CD4-positive, CD25-positive, alpha-beta regulatory T cell (primary cell): ENCODE measurements at regions not wholly inside any gene's neighbourhood (a gene's known extent, or its start where the extent isn't known, plus 50 kb on each side); places are given as distances from the start of the nearest gene placed in this dataset.
A peak's percentile ranks its signal among the peaks of the same experiment; 100 is the strongest.

Source experiments
- ATAC-seq, 2 donors: fragments of 150-1000 bp; cut with Tn5 transposase; one replicate each; pipeline ENCODE4 v1.10.0; 2021; ENCODE audit warnings: low read depth in 2 of 2, moderate number of reproducible peaks in 2 of 2, moderate library complexity in 1 of 2
- DNase-seq, 3 donors: peaks; one replicate each; pipeline versions ENCODE4 v3.0.0 to v3.0.0-alpha.2; 2012 to 2022; ENCODE audit warnings: mixed read lengths in 1 of 3
- H3K27ac ChIP-seq: one replicate; pipeline ENCODE4 v1.7.0; 2013; ENCODE audit warnings: mild to moderate bottlenecking, low read length; ENCODE audit not compliant: insufficient read depth, poor library complexity, severe bottlenecking
- H3K27me3 ChIP-seq: one replicate; pipeline ENCODE4 v1.7.0; 2013; ENCODE audit warnings: low read length; ENCODE audit not compliant: control insufficient read depth, insufficient read depth
- H3K36me3 ChIP-seq: one replicate; pipeline ENCODE4 v1.7.0; 2013; ENCODE audit warnings: mild to moderate bottlenecking, low read length, moderate library complexity; ENCODE audit not compliant: control insufficient read depth, insufficient read depth
- H3K4me1 ChIP-seq: 2 replicates; pipeline ENCODE4 v1.7.0; 2013; ENCODE audit warnings: mild to moderate bottlenecking, low read length; ENCODE audit not compliant: insufficient read depth, control insufficient read depth, poor library complexity, severe bottlenecking
- H3K4me3 ChIP-seq: one replicate; pipeline ENCODE4 v1.7.0; 2013; ENCODE audit warnings: low read depth, mild to moderate bottlenecking, low read length, moderate library complexity
- H3K9me3 ChIP-seq, 2 experiments: 1 replicate in 1 of 2; 2 replicates in 1 of 2; pipeline ENCODE4 v1.7.0; 2013; ENCODE audit warnings: low read length in 2 of 2, mild to moderate bottlenecking in 1 of 2, moderate library complexity in 1 of 2; ENCODE audit not compliant: control insufficient read depth in 2 of 2
- H3K27ac Mint-ChIP-seq, 3 donors: one replicate each; pipeline ENCODE4 v1.8.0; 2020 to 2022; ENCODE audit warnings: mild to moderate bottlenecking in 3 of 3, mixed read lengths in 3 of 3, moderate library complexity in 2 of 3
- H3K27me3 Mint-ChIP-seq: one replicate; pipeline ENCODE4 v1.8.0; 2022; ENCODE audit warnings: mild to moderate bottlenecking, mixed read lengths
- H3K36me3 Mint-ChIP-seq: one replicate; pipeline ENCODE4 v1.8.0; 2020; ENCODE audit warnings: mixed read lengths
- H3K4me1 Mint-ChIP-seq, 4 donors: one replicate each; pipeline ENCODE4 v1.8.0; 2020 to 2022; ENCODE audit warnings: mixed read lengths in 4 of 4, mild to moderate bottlenecking in 1 of 4
- H3K4me3 Mint-ChIP-seq, 4 donors: one replicate each; pipeline ENCODE4 v1.8.0; 2020 to 2022; ENCODE audit warnings: mild to moderate bottlenecking in 4 of 4, mixed read lengths in 4 of 4, moderate library complexity in 3 of 4
- H3K9me3 Mint-ChIP-seq, 7 donors: one replicate each; pipeline ENCODE4 v1.8.0; 2020 to 2022; ENCODE audit warnings: mixed read lengths in 7 of 7, mild to moderate bottlenecking in 3 of 7, moderate library complexity in 2 of 7

DNA sequence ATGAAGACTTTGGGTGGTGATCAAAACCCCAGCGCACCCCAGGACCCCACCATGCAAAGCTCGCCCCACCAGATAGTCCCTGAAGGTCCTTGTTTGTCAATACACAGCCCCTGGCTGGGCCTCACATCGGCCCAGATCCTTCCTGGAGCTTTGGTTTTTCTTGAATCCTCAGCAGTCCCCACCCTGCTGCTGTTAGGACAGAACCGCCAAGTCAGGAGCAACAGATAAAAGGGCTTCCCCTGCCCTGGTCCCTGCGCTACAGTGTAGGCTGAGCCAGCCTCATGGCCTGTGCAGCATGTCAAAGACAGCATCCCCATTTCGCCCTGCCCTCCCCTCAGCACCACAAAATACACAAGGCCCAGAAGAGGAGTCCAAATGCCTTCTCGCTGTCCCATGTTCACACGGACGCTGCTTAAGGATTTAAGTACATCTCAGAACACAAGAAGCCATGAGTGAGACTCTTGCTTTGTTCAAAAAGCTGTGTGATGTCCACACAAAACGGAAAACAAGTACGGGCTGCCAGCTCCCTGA is 65.7 kb downstream of the PSMG1 start:
- Mint-ChIP-seq H3K36me3 (no peaks in the 10 kb centered on the region), H3K27me3 (peaks cover 8% of the 10 kb centered on the region), H3K4me3 (no peak overlapping the region), H3K9me3 (peaks cover 0 to 12% (median 0%) of the 10 kb centered on the region in 7 donors), H3K4me1 (peaks cover 0 to 2% (median 0%) of the 10 kb centered on the region in 4 donors), H3K27ac (no peak overlapping the region)
- H3K36me3 ChIP-seq: no peaks in the 10 kb centered on the region
- no peaks in the 10 kb centered on the region for H3K4me1 ChIP-seq
- no peaks in the 10 kb centered on the region for H3K9me3 ChIP-seq
- no peak for ATAC-seq
- H3K4me3 ChIP-seq: no peak overlapping the region
- H3K27ac ChIP-seq: no peak overlapping the region
- no peak for DNase-seq
- H3K27me3 ChIP-seq: no peaks in the 10 kb centered on the region

GRCh38 chr21:39116761-39117439 is 66.4 kb downstream of the PSMG1 start:
- H3K27ac Mint-ChIP-seq: no peak overlapping the region

DNA sequence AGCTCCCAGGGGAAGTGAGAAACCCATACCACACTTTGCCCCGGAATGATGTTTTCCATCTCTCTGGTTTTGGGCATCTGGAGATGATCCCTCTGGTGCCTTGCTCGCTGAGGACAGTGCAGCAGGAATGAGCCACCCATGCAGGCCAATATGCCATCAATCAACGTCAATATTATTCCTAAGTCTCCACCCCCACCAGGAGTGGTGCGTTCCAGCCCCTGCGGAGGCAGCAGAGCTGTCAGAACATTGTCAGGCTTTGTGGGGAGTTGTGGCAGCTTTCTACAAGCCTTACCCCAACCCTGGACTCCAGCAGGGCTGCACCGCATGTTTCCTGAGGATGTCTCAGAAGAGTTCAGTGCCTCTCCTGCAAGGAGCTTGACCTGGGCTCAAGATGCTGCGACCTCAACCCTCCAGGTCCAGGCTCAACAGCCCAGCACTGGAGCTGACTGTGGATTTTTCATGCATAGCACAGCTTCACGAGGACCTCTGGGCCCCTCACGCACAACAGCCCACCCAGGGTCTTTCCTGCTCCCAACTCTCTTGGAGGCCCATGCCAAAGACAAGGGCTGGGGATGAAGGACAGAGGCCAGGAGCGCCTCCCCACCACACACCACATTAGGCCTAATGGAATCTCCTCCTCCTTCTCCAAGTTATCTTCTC is 67.5 kb downstream of the PSMG1 start:
- Mint-ChIP-seq H3K4me3 (no peak overlapping the region), H3K27ac (no peak overlapping the region), H3K36me3 (no peaks in the 10 kb centered on the region), H3K9me3 (peaks cover 0 to 4% (median 0%) of the 10 kb centered on the region in 7 donors), H3K27me3 (peaks cover 6% of the 10 kb centered on the region), H3K4me1 (no peaks in the 10 kb centered on the region)
- Histone ChIP-seq H3K27ac (no peak overlapping the region), H3K27me3 (no peaks in the 10 kb centered on the region), H3K4me1 (no peaks in the 10 kb centered on the region), H3K4me3 (no peak overlapping the region), H3K36me3 (no peaks in the 10 kb centered on the region), H3K9me3 (no peaks in the 10 kb centered on the region)
- no peak for ATAC-seq
- no peak for DNase-seq

More at GRCh38 chr21:39116761-39117439, 66.4 kb downstream of the PSMG1 start:
- H3K4me1 Mint-ChIP-seq: no peaks in the 10 kb centered on the region
- DNase-seq (no peak), ATAC-seq (no peak)
- H3K36me3 ChIP-seq: no peaks in the 10 kb centered on the region
- H3K27ac ChIP-seq: no peak overlapping the region
- no peaks in the 10 kb centered on the region for H3K27me3 ChIP-seq
- H3K4me3 ChIP-seq: no peak overlapping the region
- H3K4me3 Mint-ChIP-seq: peak overlapping the region in 1 of 4 donors; percentile 38
- H3K36me3 Mint-ChIP-seq: no peaks in the 10 kb centered on the region
- no peaks in the 10 kb centered on the region for H3K9me3 ChIP-seq
- peaks cover 8% of the 10 kb centered on the region for H3K27me3 Mint-ChIP-seq
- H3K9me3 Mint-ChIP-seq: peaks cover 0 to 7% (median 0%) of the 10 kb centered on the region in 7 donors
- H3K4me1 ChIP-seq: no peaks in the 10 kb centered on the region

- H3K36me3 Mint-ChIP-seq: no peaks in the 10 kb centered on the region
- Histone ChIP-seq H3K27me3 (no peaks in the 10 kb centered on the region), H3K4me3 (no peak overlapping the region), H3K27ac (no peak overlapping the region), H3K36me3 (no peaks in the 10 kb centered on the region), H3K4me1 (no peaks in the 10 kb centered on the region), H3K9me3 (no peaks in the 10 kb centered on the region)
- ATAC-seq (no peak), DNase-seq (no peak)
- no peak overlapping the region for H3K4me3 Mint-ChIP-seq
- no peak overlapping the region for H3K27ac Mint-ChIP-seq
- H3K27me3 Mint-ChIP-seq: no peaks in the 10 kb centered on the region
- peaks cover 0 to 1% (median 0%) of the 10 kb centered on the region in 7 donors for H3K9me3 Mint-ChIP-seq
- no peaks in the 10 kb centered on the region for H3K4me1 Mint-ChIP-seq
Measured at GRCh38 chr21:39114871-39115575, 68.2 kb downstream of the PSMG1 start.

- H3K9me3 Mint-ChIP-seq: peaks cover 0 to 2% (median 0%) of the 10 kb centered on the region in 7 donors
- no peaks in the 10 kb centered on the region for H3K36me3 ChIP-seq
- H3K4me1 Mint-ChIP-seq: no peaks in the 10 kb centered on the region
- H3K27ac Mint-ChIP-seq: no peak overlapping the region
- no peaks in the 10 kb centered on the region for H3K9me3 ChIP-seq
- H3K4me1 ChIP-seq: no peaks in the 10 kb centered on the region
- no peak overlapping the region for H3K4me3 ChIP-seq
- no peaks in the 10 kb centered on the region for H3K27me3 Mint-ChIP-seq
- DNase-seq (no peak), ATAC-seq (no peak)
- H3K27ac ChIP-seq: no peak overlapping the region
- H3K27me3 ChIP-seq: no peaks in the 10 kb centered on the region
- no peak overlapping the region for H3K4me3 Mint-ChIP-seq
- H3K36me3 Mint-ChIP-seq: no peaks in the 10 kb centered on the region
Measured at GRCh38 chr21:39111931-39112550, 71.2 kb downstream of the PSMG1 start.

GRCh38 chr21:39110431-39110830 is 72.8 kb downstream of the PSMG1 start:
- no peak overlapping the region for H3K27ac ChIP-seq
- Mint-ChIP-seq H3K27ac (no peak overlapping the region), H3K4me1 (no peaks in the 10 kb centered on the region), H3K27me3 (no peaks in the 10 kb centered on the region), H3K9me3 (peaks cover 0 to 2% (median 0%) of the 10 kb centered on the region in 7 donors), H3K4me3 (no peak overlapping the region), H3K36me3 (no peaks in the 10 kb centered on the region)
- DNase-seq: no peak
- H3K27me3 ChIP-seq: no peaks in the 10 kb centered on the region
- H3K36me3 ChIP-seq: no peaks in the 10 kb centered on the region
- ATAC-seq: no peak
- H3K9me3 ChIP-seq: no peaks in the 10 kb centered on the region
- H3K4me1 ChIP-seq: no peaks in the 10 kb centered on the region
- H3K4me3 ChIP-seq: no peak overlapping the region

GRCh38 chr21:39109596-39110210 is 73.5 kb downstream of the PSMG1 start:
- no peak overlapping the region for H3K4me3 Mint-ChIP-seq

More at GRCh38 chr21:39109596-39110210, 73.5 kb downstream of the PSMG1 start:
- Mint-ChIP-seq H3K27me3 (no peaks in the 10 kb centered on the region), H3K27ac (no peak overlapping the region), H3K9me3 (peaks cover 0 to 2% (median 0%) of the 10 kb centered on the region in 7 donors), H3K4me1 (no peaks in the 10 kb centered on the region), H3K36me3 (no peaks in the 10 kb centered on the region)
- no peak for DNase-seq
- Histone ChIP-seq H3K27ac (no peak overlapping the region), H3K4me3 (no peak overlapping the region), H3K9me3 (no peaks in the 10 kb centered on the region), H3K27me3 (no peaks in the 10 kb centered on the region), H3K36me3 (no peaks in the 10 kb centered on the region), H3K4me1 (no peaks in the 10 kb centered on the region)
- ATAC-seq: no peak
